ENCODE measurements at regions not wholly inside any gene's neighbourhood (a gene's known extent, or its start where the extent isn't known, plus 50 kb on each side); places are given as distances from the start of the nearest gene placed in this dataset.

- no peak overlapping the region for H3K9ac ChIP-seq (replicated peaks in 1 of 4; ENCODE audit: extremely low read depth in 1 of 4, low read depth in 3 of 4, low read length in 3 of 4)
- H3K4me3 ChIP-seq (ENCODE audit: extremely low read depth in 1 of 4, insufficient read depth in 2 of 4, low read depth in 3 of 4, low read length in 4 of 4) = no peak overlapping the region
- H3K4me2 ChIP-seq (ENCODE audit: insufficient read depth in 1 of 2, low read depth in 2 of 2, low read length in 2 of 2) = no peak overlapping the region
- 56% methylated on average over 1 of the region's 2 CpGs; no CpG with 5 or more reads in 1 of the 2 experiments for WGBS, 2 experiments (ENCODE audit: extremely low coverage in 1 of 2, insufficient coverage in 1 of 2, insufficient read length in 1 of 2, insufficient replicate concordance in 2 of 2, low coverage in 1 of 2, low lambda C conversion rate in 2 of 2, missing lambda C conversion rate in 1 of 2)
- H4K5ac ChIP-seq (ENCODE audit: insufficient read length, low read depth, low read length) = no peak overlapping the region
- no peak overlapping the region for H3K14ac ChIP-seq (ENCODE audit: insufficient read length)
- no peaks in the 10 kb centered on the region for H3K9me3 ChIP-seq (ENCODE audit: insufficient read depth in 2 of 2, low read depth in 1 of 2, low read length in 1 of 2)
- no peaks in the 10 kb centered on the region for H4K20me1 ChIP-seq (replicated peaks in 1 of 2; ENCODE audit: control insufficient read depth in 1 of 2, insufficient read depth in 2 of 2, low read length in 2 of 2)
- peaks cover 0 to 3% (median 0%) of the 10 kb centered on the region in 4 experiments; a peak in 1 of 7 replicates for H3K4me1 ChIP-seq (replicated peaks in 1 of 4; ENCODE audit: control insufficient read depth in 3 of 4, insufficient read depth in 4 of 4, low read length in 3 of 4)
- H2BK120ac ChIP-seq (replicated peaks; ENCODE audit: low read depth, low read length) = no peak overlapping the region
- H2AFZ ChIP-seq (ENCODE audit: low read length) = no peak overlapping the region
- H2BK5ac ChIP-seq (ENCODE audit: low read depth, low read length) = no peak overlapping the region
- TF ChIP-seq CHD2 (IDR thresholded peaks at IDR 0.05; ENCODE audit: low read length) = no peak
- TF ChIP-seq CHD1 (IDR thresholded peaks at IDR 0.05; ENCODE audit: low read depth, low read length) = no peak
- no peak for TF ChIP-seq GTF2F1 (IDR thresholded peaks at IDR 0.05; ENCODE audit: borderline replicate concordance, low read depth, low read length)
- TF ChIP-seq CREB1 (IDR thresholded peaks at IDR 0.05) = no peak
- no peak for TF ChIP-seq FOSL1 (IDR thresholded peaks at IDR 0.05; ENCODE audit: insufficient read depth, low read depth, low read length)
- TF ChIP-seq USF2 (IDR thresholded peaks at IDR 0.05; ENCODE audit: low read length) = no peak
- TF ChIP-seq SIN3A (conservative IDR thresholded peaks at IDR 0.05 in 1 of 2, IDR thresholded peaks at IDR 0.05 in 1 of 2; ENCODE audit: low read depth in 1 of 2, low read length in 2 of 2) = no peak
- no peak for TF ChIP-seq BRCA1 (IDR thresholded peaks at IDR 0.05; ENCODE audit: low read depth, low read length)
- TF ChIP-seq GABPA (IDR thresholded peaks at IDR 0.05; ENCODE audit: borderline replicate concordance, insufficient read depth, low read length) = no peak
- TF ChIP-seq E2F6 (IDR thresholded peaks at IDR 0.05) = no peak
- TF ChIP-seq KDM1A (IDR thresholded peaks at IDR 0.05; ENCODE audit: borderline replicate concordance, low read length) = no peak
- TF ChIP-seq PHF8 (conservative IDR thresholded peaks at IDR 0.05; ENCODE audit: low read depth, low read length) = no peak
- H2BK20ac ChIP-seq (ENCODE audit: low read length) = 0 out of 2 replicates have a peak overlapping the region, but pooled peaks have one; percentile 52
- H2AK5ac ChIP-seq (ENCODE audit: low read depth, low read length) = no peak overlapping the region
- no peaks in the 10 kb centered on the region for H3K79me1 ChIP-seq (ENCODE audit: low read depth, low read length)
- H4K8ac ChIP-seq (ENCODE audit: extremely low read depth, insufficient read depth, low read length) = no peak overlapping the region
- H3K18ac ChIP-seq (ENCODE audit: extremely low read depth, low read length) = no peak overlapping the region
- H2BK12ac ChIP-seq (ENCODE audit: low read depth, low read length) = no peak overlapping the region
- no peak overlapping the region for H3K4ac ChIP-seq (replicated peaks; ENCODE audit: insufficient read length, low read depth, low read length)
- H3K56ac ChIP-seq (replicated peaks; ENCODE audit: insufficient read length, low read depth, low read length) = no peak overlapping the region
- H4K91ac ChIP-seq (replicated peaks; ENCODE audit: insufficient read length, low read length) = no peak overlapping the region
- H2BK15ac ChIP-seq (ENCODE audit: low read length) = no peak overlapping the region; the same call in 1 of the 2 replicates
- no peak overlapping the region for H3K23ac ChIP-seq (ENCODE audit: insufficient read length)
- H3K23me2 ChIP-seq (ENCODE audit: low read depth, low read length) = no peaks in the 10 kb centered on the region
- H3K27ac ChIP-seq (ENCODE audit: low read depth, low read length) = no peak overlapping the region
- no peaks in the 10 kb centered on the region for H3K36me3 ChIP-seq (ENCODE audit: control insufficient read depth in 2 of 4, insufficient read depth in 4 of 4, low read length in 3 of 4)
- no peaks in the 10 kb centered on the region for H3K27me3 ChIP-seq (replicated peaks in 1 of 4; ENCODE audit: control insufficient read depth in 3 of 4, extremely low read depth in 1 of 4, insufficient read depth in 3 of 4, low read length in 3 of 4)
- no peak for DNase-seq (ENCODE audit: low read depth in 1 of 2, low spot score in 2 of 2)
- ChIA-PET CTCF (ENCODE audit: partially characterized antibody) (interaction anchor here (1.0 kb wide), 1 partner anchor 12 kb away, joined by 3 read pairs; no protein-coding TSS in a partner anchor), POLR2A (ENCODE audit: partially characterized antibody) (no interaction called here)
- no peak for FAIRE-seq
- no peaks in the 10 kb centered on the region for H3K79me2 ChIP-seq (ENCODE audit: control insufficient read depth in 1 of 2, insufficient read depth in 2 of 2, low read length in 2 of 2)
These were observed 773.9 kb upstream of the FAM98A start for GRCh38 chr2:34372967-34373366.

Data from H1 (cell line).